RCC 7860 (cell line): ENCODE measurements at regions not wholly inside any gene's neighbourhood (a gene's known extent, or its start where the extent isn't known, plus 50 kb on each side); places are given as distances from the start of the nearest gene placed in this dataset.

Experiments
- DNase-seq: peaks from one replicate; pipeline ENCODE4 v3.0.0-alpha.2; 2015; ENCODE audit warnings: low spot score
- FAIRE-seq: peaks from 2 replicates; lab custom pipeline; 2012; peaks lifted over from hg19 to GRCh38; lab: Jason Lieb, UNC

- no peak for FAIRE-seq
- no peak for DNase-seq
These were observed 590.0 kb upstream of the MKI67 start for GRCh38 chr10:128716181-128716580.

- FAIRE-seq = no peak
- DNase-seq = no peak
These were observed 595.8 kb upstream of the MKI67 start for GRCh38 chr10:128721963-128722445.

- FAIRE-seq = no peak
- DNase-seq = no peak
These were observed 596.7 kb upstream of the MKI67 start for GRCh38 chr10:128722947-128723346.

- DNase-seq (no peak), FAIRE-seq (no peak)
These were observed 597.5 kb upstream of the MKI67 start for GRCh38 chr10:128723631-128724205.

- no peak for FAIRE-seq
- DNase-seq = no peak
These were observed 599.3 kb upstream of the MKI67 start for GRCh38 chr10:128725531-128725930.

- DNase-seq (no peak), FAIRE-seq (no peak)
These were observed 600.9 kb upstream of the MKI67 start for GRCh38 chr10:128727114-128727513.

GRCh38 chr10:128729910-128730420 lies 603.7 kb upstream of the MKI67 start:
- FAIRE-seq (no peak), DNase-seq (no peak)

GRCh38 chr10:128730922-128731321 lies 604.7 kb upstream of the MKI67 start:
- DNase-seq (no peak), FAIRE-seq (no peak)

GRCh38 chr10:128734161-128734560 lies 607.9 kb upstream of the MKI67 start:
- FAIRE-seq = no peak
- no peak for DNase-seq

- FAIRE-seq = no peak
These were observed 608.5 kb upstream of the MKI67 start for GRCh38 chr10:128734734-128735133.

GRCh38 chr10:128735996-128736395 lies 609.8 kb upstream of the MKI67 start:
- DNase-seq = no peak
- no peak for FAIRE-seq

More at GRCh38 chr10:128734734-128735133, 608.5 kb upstream of the MKI67 start:
- DNase-seq = no peak

GRCh38 chr10:128738386-128738915 lies 612.2 kb upstream of the MKI67 start:
- DNase-seq = no peak
- FAIRE-seq = no peak

GRCh38 chr10:128739930-128740329 lies 613.7 kb upstream of the MKI67 start:
- DNase-seq (no peak), FAIRE-seq (no peak)

GRCh38 chr10:128741180-128741579 lies 615.0 kb upstream of the MKI67 start:
- DNase-seq (no peak), FAIRE-seq (no peak)

GRCh38 chr10:128741680-128742079 lies 615.5 kb upstream of the MKI67 start:
- no peak for FAIRE-seq

GRCh38 chr10:128744092-128744491 lies 617.9 kb upstream of the MKI67 start:
- no peak for DNase-seq
- FAIRE-seq = no peak

More at GRCh38 chr10:128741680-128742079, 615.5 kb upstream of the MKI67 start:
- DNase-seq = no peak

- FAIRE-seq = no peak
These were observed 618.6 kb upstream of the MKI67 start for GRCh38 chr10:128744811-128745305.

GRCh38 chr10:128747582-128748346 lies 621.5 kb upstream of the MKI67 start:
- FAIRE-seq = no peak

More at GRCh38 chr10:128744811-128745305, 618.6 kb upstream of the MKI67 start:
- DNase-seq = no peak

GRCh38 chr10:128751284-128751683 lies 625.1 kb upstream of the MKI67 start:
- DNase-seq (peak; percentile 47), FAIRE-seq (no peak)

More at GRCh38 chr10:128747582-128748346, 621.5 kb upstream of the MKI67 start:
- no peak for DNase-seq

GRCh38 chr10:128751851-128752250 lies 625.6 kb upstream of the MKI67 start:
- FAIRE-seq (no peak), DNase-seq (no peak)

- FAIRE-seq = no peak
These were observed 633.0 kb upstream of the MKI67 start for GRCh38 chr10:128759174-128759573.

GRCh38 chr10:128763588-128763987 lies 637.4 kb upstream of the MKI67 start:
- DNase-seq (no peak), FAIRE-seq (no peak)

More at GRCh38 chr10:128759174-128759573, 633.0 kb upstream of the MKI67 start:
- DNase-seq = no peak
